ENCODE measurements at regions not wholly inside any gene's neighbourhood (a gene's known extent, or its start where the extent isn't known, plus 50 kb on each side); places are given as distances from the start of the nearest gene placed in this dataset.

DNA sequence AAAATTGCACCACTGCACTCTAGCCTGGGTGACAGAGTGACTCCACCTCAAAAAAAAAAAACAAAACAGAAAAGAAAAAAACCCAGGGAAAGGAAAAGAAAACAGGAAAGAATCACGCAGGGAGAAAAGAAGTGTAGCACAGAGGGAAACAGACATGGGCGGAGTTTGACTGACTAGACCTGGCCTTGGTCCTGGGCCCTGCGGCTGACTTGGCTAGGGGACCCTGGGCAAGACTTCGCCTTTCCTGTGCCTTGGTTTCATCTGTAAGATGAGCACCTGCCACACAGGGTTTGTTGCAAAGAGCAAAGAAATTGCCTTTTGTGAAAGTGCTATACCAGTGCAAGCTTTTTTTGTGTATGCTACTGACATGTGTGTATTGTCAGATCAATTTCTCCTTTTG is 71.3 kb upstream of the KCNG1 start:
- Histone ChIP-seq H3K27me3 (peaks cover 0 to 57% (median 43%) of the 10 kb centered on the region in 3 donors), H3K9me3 (no peaks in the 10 kb centered on the region), H3K4me3 (no peak overlapping the region), H3K4me1 (peaks cover 0 to 10% (median 3%) of the 10 kb centered on the region in 4 donors), H3K27ac (no peak overlapping the region), H3K36me3 (no peaks in the 10 kb centered on the region)
- DNase-seq = no peak
- 45 to 53% (median 49%) methylated on average over 4 of the region's 4 CpGs for WGBS, 5 donors
- no peak for TF ChIP-seq POLR2A (IDR thresholded peaks at IDR 0.05)
- TF ChIP-seq EP300 (IDR thresholded peaks at IDR 0.05) = no peak
- TF ChIP-seq POLR2AphosphoS5 (IDR thresholded peaks at IDR 0.05) = no peak
- TF ChIP-seq CTCF (IDR thresholded peaks at IDR 0.05) = no peak
- intact Hi-C loops (cut with DNase I; ENCODE audit: low total_unique reads) = no loop called here

GRCh38 chr20:51093240-51093763 is 70.4 kb upstream of the KCNG1 start:
- Histone ChIP-seq H3K27me3 (peaks cover 0 to 60% (median 48%) of the 10 kb centered on the region in 3 donors), H3K9me3 (no peaks in the 10 kb centered on the region), H3K4me1 (peaks cover 0 to 10% (median 3%) of the 10 kb centered on the region in 4 donors), H3K36me3 (no peaks in the 10 kb centered on the region), H3K4me3 (no peak overlapping the region), H3K27ac (no peak overlapping the region)
- TF ChIP-seq CTCF (IDR thresholded peaks at IDR 0.05) (no peak), EP300 (IDR thresholded peaks at IDR 0.05) (no peak), POLR2A (IDR thresholded peaks at IDR 0.05) (no peak), POLR2AphosphoS5 (IDR thresholded peaks at IDR 0.05) (no peak)
- 53 to 58% (median 56%) methylated on average over 7 of the region's 7 CpGs for WGBS, 5 donors
- no peak for DNase-seq
- intact Hi-C loops (cut with DNase I; ENCODE audit: low total_unique reads) = no loop called here

DNA sequence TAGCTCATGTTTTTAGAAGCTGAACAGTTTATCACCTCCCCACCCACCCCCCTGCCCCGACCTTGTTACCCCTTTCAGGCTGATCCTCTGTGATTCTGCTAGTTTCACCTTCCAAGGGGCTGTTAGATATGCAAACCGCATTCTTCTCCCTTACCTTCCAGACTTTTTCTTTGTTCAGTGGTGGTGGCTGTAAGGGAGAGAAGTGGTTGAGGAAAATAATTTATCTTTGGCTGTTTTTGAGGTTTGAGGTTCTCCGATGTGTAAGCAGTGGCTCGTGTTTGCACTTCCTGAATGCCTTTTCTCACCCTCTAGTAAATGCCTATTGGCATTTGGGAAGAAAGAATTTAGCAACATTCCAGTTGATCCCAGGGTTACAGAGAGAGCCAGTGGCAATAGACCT is 69.4 kb upstream of the KCNG1 start:
- TF ChIP-seq POLR2AphosphoS5 (IDR thresholded peaks at IDR 0.05) (no peak), EP300 (IDR thresholded peaks at IDR 0.05) (no peak), CTCF (IDR thresholded peaks at IDR 0.05) (no peak), POLR2A (IDR thresholded peaks at IDR 0.05) (no peak)
- DNase-seq = no peak
- peaks cover 0 to 10% (median 3%) of the 10 kb centered on the region in 4 donors for H3K4me1 ChIP-seq
- no peak overlapping the region for H3K4me3 ChIP-seq
- no peaks in the 10 kb centered on the region for H3K9me3 ChIP-seq
- H3K27me3 ChIP-seq = peaks cover 0 to 65% (median 48%) of the 10 kb centered on the region in 3 donors
- no peaks in the 10 kb centered on the region for H3K36me3 ChIP-seq
- intact Hi-C loops (cut with DNase I; ENCODE audit: low total_unique reads) = no loop called here
- H3K27ac ChIP-seq = no peak overlapping the region
- 5 to 18% (median 11%) methylated on average over 4 of the region's 4 CpGs for WGBS, 5 donors

GRCh38 chr20:51091406-51092195 is 68.7 kb upstream of the KCNG1 start:
- no peaks in the 10 kb centered on the region for H3K9me3 ChIP-seq
- H3K36me3 ChIP-seq = no peaks in the 10 kb centered on the region
- peaks cover 0 to 10% (median 3%) of the 10 kb centered on the region in 4 donors for H3K4me1 ChIP-seq
- H3K4me3 ChIP-seq = no peak overlapping the region
- H3K27ac ChIP-seq = no peak overlapping the region
- TF ChIP-seq CTCF (IDR thresholded peaks at IDR 0.05) = no peak
- TF ChIP-seq EP300 (IDR thresholded peaks at IDR 0.05) = no peak
- no peak for TF ChIP-seq POLR2AphosphoS5 (IDR thresholded peaks at IDR 0.05)
- no peak for TF ChIP-seq POLR2A (IDR thresholded peaks at IDR 0.05)
- H3K27me3 ChIP-seq = peaks cover 0 to 72% (median 48%) of the 10 kb centered on the region in 3 donors
- intact Hi-C loops (cut with DNase I; ENCODE audit: low total_unique reads) = no loop called here
- no peak for DNase-seq
- WGBS, 5 donors = 24 to 32% (median 31%) methylated on average over 12 of the region's 12 CpGs

Measured in stomach (tissue), 8 donors.